Peyer's patch (tissue), 4 donors: ENCODE measurements at regions not wholly inside any gene's neighbourhood (a gene's known extent, or its start where the extent isn't known, plus 50 kb on each side); places are given as distances from the start of the nearest gene placed in this dataset.

Experiments used
- POLR2A ChIP-seq, 2 donors: fragments of 450-650 bp; IDR thresholded peaks; one replicate each; pipeline ENCODE4 v1.5.1; 2017; ENCODE audit warnings: antibody characterized with exemption in 2 of 2, mild to moderate bottlenecking in 2 of 2, moderate library complexity in 2 of 2
- TF ChIP-seq, protein P1 (sequence below), 6 experiments: fragments of 450-650 bp in 4 of 6; fragments of 200-600 bp in 2 of 6; sonication (generic) in 1 of 6; IDR thresholded peaks; one replicate each; pipeline ENCODE4 v1.5.1; 2017 to 2019; ENCODE audit warnings: antibody characterized with exemption in 6 of 6, mild to moderate bottlenecking in 3 of 6, moderate library complexity in 1 of 6

DNA sequence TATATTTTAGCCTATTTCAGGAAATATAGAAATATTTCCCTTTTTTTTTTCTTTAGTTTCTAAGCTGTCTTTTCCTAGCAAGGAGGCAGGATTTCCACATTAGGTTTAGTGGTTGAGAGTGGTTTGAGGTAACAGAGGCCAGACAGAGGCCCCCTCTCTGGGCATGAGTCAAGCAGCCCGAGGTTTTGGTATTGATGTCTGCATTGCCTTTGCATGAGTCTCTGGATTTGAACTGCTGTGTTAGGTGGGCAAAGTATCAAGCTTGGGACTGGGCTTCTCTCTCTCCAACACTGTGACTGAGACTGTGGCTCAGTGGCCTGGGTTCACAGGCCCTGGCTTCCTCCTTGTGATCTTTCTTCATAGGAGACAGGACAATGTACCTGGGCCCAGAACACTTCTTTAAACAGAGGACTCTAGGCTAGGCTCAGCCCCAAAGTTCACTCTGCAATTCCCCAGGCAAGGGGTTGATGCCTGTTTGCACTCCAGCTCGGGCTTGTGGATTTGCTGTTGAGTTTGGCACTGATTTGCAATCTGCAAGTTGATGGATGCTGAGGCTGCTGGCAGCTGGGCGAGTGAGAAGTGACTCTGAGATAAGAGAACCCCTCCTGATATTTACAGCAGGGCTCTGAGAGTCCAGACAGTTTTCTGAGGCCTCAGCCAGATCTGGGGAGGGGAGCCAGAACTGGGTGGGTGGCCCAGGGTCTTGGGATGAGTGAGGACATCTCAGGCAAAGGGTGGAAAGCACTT, 271.2 kb downstream of the EN1 start:
- TF ChIP-seq, protein P1, sequence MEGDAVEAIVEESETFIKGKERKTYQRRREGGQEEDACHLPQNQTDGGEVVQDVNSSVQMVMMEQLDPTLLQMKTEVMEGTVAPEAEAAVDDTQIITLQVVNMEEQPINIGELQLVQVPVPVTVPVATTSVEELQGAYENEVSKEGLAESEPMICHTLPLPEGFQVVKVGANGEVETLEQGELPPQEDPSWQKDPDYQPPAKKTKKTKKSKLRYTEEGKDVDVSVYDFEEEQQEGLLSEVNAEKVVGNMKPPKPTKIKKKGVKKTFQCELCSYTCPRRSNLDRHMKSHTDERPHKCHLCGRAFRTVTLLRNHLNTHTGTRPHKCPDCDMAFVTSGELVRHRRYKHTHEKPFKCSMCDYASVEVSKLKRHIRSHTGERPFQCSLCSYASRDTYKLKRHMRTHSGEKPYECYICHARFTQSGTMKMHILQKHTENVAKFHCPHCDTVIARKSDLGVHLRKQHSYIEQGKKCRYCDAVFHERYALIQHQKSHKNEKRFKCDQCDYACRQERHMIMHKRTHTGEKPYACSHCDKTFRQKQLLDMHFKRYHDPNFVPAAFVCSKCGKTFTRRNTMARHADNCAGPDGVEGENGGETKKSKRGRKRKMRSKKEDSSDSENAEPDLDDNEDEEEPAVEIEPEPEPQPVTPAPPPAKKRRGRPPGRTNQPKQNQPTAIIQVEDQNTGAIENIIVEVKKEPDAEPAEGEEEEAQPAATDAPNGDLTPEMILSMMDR (IDR thresholded peaks at IDR 0.05): no peak
- TF ChIP-seq POLR2A (IDR thresholded peaks at IDR 0.05): no peak
